Psoas muscle (tissue), 7 donors: ENCODE measurements at regions not wholly inside any gene's neighbourhood (a gene's known extent, or its start where the extent isn't known, plus 50 kb on each side); places are given as distances from the start of the nearest gene placed in this dataset.
A peak's percentile ranks its signal among the peaks of the same experiment; 100 is the strongest.

Experiments used
- ATAC-seq, 4 donors: fragments of 200-7000 bp; cut with Tn5 transposase; one replicate each; pipeline ENCODE4 v1.9.1; 2020; ENCODE audit warnings: moderate library complexity in 3 of 4, mild to moderate bottlenecking in 2 of 4
- DNase-seq, 2 donors: peaks; one replicate each; pipeline ENCODE4 v3.0.0-alpha.2; 2020
- H3K27ac ChIP-seq: fragments of 200-600 bp; one replicate; pipeline ENCODE4 v1.8.0; 2022
- H3K27me3 ChIP-seq, 3 donors: fragments of 200-600 bp in 1 of 3; one replicate each; pipeline versions ENCODE4 v1.6.1 to v1.8.0; 2013 to 2022; ENCODE audit warnings: low read length in 2 of 3, mild to moderate bottlenecking in 2 of 3, moderate library complexity in 1 of 3; ENCODE audit not compliant: insufficient read depth in 3 of 3
- H3K36me3 ChIP-seq, 2 donors: fragments of 200-600 bp in 1 of 2; one replicate each; pipeline versions ENCODE4 v1.6.1 to v1.8.0; 2013 to 2022; ENCODE audit warnings: low read depth in 1 of 2, mild to moderate bottlenecking in 1 of 2, moderate library complexity in 1 of 2; ENCODE audit not compliant: insufficient read depth in 1 of 2
- H3K4me1 ChIP-seq: fragments of 200-600 bp; one replicate; pipeline ENCODE4 v1.8.0; 2022
- H3K4me3 ChIP-seq: fragments of 200-600 bp; one replicate; pipeline ENCODE4 v1.8.0; 2022; ENCODE audit warnings: mild to moderate bottlenecking
- H3K9me3 ChIP-seq: fragments of 200-600 bp; one replicate; pipeline ENCODE4 v1.8.0; 2022
- CTCF ChIP-seq: fragments of 200-600 bp; IDR thresholded peaks from one replicate; pipeline ENCODE4 v1.8.0; 2022; ENCODE audit warnings: antibody characterized with exemption
- WGBS, 3 donors: extraction: QIAGEN DNeasy Blood & Tissue Kit; methylation state at CpG; one replicate each; pipeline versions ENCODE4 v1.1.6 to v1.1.7; 2013; 5-methylcytosine and 5-hydroxymethylcytosine counted together
- intact Hi-C, 2 donors: fragments of 100-400 bp; cut with DNase I; formaldehyde crosslinking; loops; one replicate each; pipeline versions ENCODE4 v1.11.0 to v1.14.2; 2022
- donor health status: healthy with polysubstance abuse.
- donor health status: DM: no; HTN: no; CAD: no; lungs with moderate emphysema.
- donor health status: Bipolar disorder and iron deficiency.
- donor health status: healthy.
- donor health status: DM: yes; HTN: yes; CAD: no.
- donor health status: DM: no; HTN: no; CAD: no.
- donor health status: DM: yes; HTN: yes; CAD: no.

GRCh38 chr5:143586781-143587362 is 183.4 kb upstream of the NR3C1 start:
- intact Hi-C loops, result no loop called here
- H3K36me3 ChIP-seq, result no peaks in the 10 kb centered on the region
- WGBS, 3 donors, result 79 to 92% (median 89%) methylated on average over 1 of the region's 1 CpG
- no peak for DNase-seq
- peaks cover 6% of the 10 kb centered on the region for H3K4me1 ChIP-seq
- no peak for ATAC-seq
- no peak overlapping the region for H3K4me3 ChIP-seq
- TF ChIP-seq CTCF, result no peak
- H3K27ac ChIP-seq, result no peak overlapping the region
- no peaks in the 10 kb centered on the region for H3K9me3 ChIP-seq
- no peaks in the 10 kb centered on the region for H3K27me3 ChIP-seq

GRCh38 chr5:143585970-143586369 is 182.5 kb upstream of the NR3C1 start:
- ATAC-seq (no peak), DNase-seq (no peak)
- no peaks in the 10 kb centered on the region for H3K27me3 ChIP-seq
- H3K9me3 ChIP-seq, result no peaks in the 10 kb centered on the region
- intact Hi-C loops, result no loop called here
- peaks cover 6% of the 10 kb centered on the region for H3K4me1 ChIP-seq
- no peaks in the 10 kb centered on the region for H3K36me3 ChIP-seq
- TF ChIP-seq CTCF, result no peak
- no peak overlapping the region for H3K4me3 ChIP-seq
- no peak overlapping the region for H3K27ac ChIP-seq

GRCh38 chr5:143583409-143583808 is 179.9 kb upstream of the NR3C1 start:
- Histone ChIP-seq H3K4me3 (no peak overlapping the region), H3K4me1 (no peaks in the 10 kb centered on the region), H3K9me3 (no peaks in the 10 kb centered on the region), H3K27ac (no peak overlapping the region), H3K27me3 (no peaks in the 10 kb centered on the region), H3K36me3 (no peaks in the 10 kb centered on the region)
- intact Hi-C loops, result no loop called here
- DNase-seq (no peak), ATAC-seq (no peak)
- no peak for TF ChIP-seq CTCF
- 87 to 92% (median 91%) methylated on average over 1 of the region's 1 CpG for WGBS, 3 donors

- WGBS, 3 donors, result 43 to 57% (median 53%) methylated on average over 5 of the region's 5 CpGs
- Histone ChIP-seq H3K4me1 (no peaks in the 10 kb centered on the region), H3K4me3 (no peak overlapping the region), H3K27ac (no peak overlapping the region), H3K36me3 (no peaks in the 10 kb centered on the region), H3K27me3 (no peaks in the 10 kb centered on the region), H3K9me3 (no peaks in the 10 kb centered on the region)
- no peak for DNase-seq
- intact Hi-C loops, result no loop called here
- no peak for TF ChIP-seq CTCF
- peak in 2 of 4 donors; percentile 39 to 81 for ATAC-seq
These were observed 179.4 kb upstream of the NR3C1 start for GRCh38 chr5:143582869-143583268.

- Histone ChIP-seq H3K27me3 (no peaks in the 10 kb centered on the region), H3K27ac (no peak overlapping the region), H3K4me3 (no peak overlapping the region), H3K36me3 (no peaks in the 10 kb centered on the region), H3K4me1 (peaks cover 5% of the 10 kb centered on the region), H3K9me3 (no peaks in the 10 kb centered on the region)
- intact Hi-C loops, result no loop called here
- TF ChIP-seq CTCF, result no peak
- 49 to 61% (median 54%) methylated on average over 4 of the region's 4 CpGs for WGBS, 3 donors
- DNase-seq, result no peak
- ATAC-seq, result no peak
These were observed 178.7 kb upstream of the NR3C1 start for GRCh38 chr5:143582176-143582575.
